GM23338 (cell line): ENCODE measurements at regions not wholly inside any gene's neighbourhood (a gene's known extent, or its start where the extent isn't known, plus 50 kb on each side); places are given as distances from the start of the nearest gene placed in this dataset.

Experiments used
- ATAC-seq: fragments of 200-7000 bp; cut with Tn5 transposase; 3 replicates; pipeline ENCODE4 v1.9.1; 2020
- DNase-seq: peaks from one replicate; pipeline ENCODE4 v3.0.0-alpha.2; 2015; ENCODE audit warnings: low spot score
- H2AFZ ChIP-seq: fragments of 200-600 bp; sonication (generic); 2 replicates; pipeline ENCODE4 v1.8.0; 2016; ENCODE audit warnings: antibody characterized with exemption, mild to moderate bottlenecking, moderate library complexity
- H3F3A ChIP-seq: fragments of 200-600 bp; sonication (generic); replicated peaks from 2 replicates; pipeline ENCODE4 v1.8.0; 2017; ENCODE audit warnings: antibody characterized with exemption, mixed run types, low read depth
- H3K27ac ChIP-seq: fragments of 200-600 bp; sonication (generic); 2 replicates; pipeline ENCODE4 v1.6.1; 2016; ENCODE audit warnings: low read depth
- H3K27me3 ChIP-seq: fragments of 200-600 bp; sonication (generic); 2 replicates; pipeline ENCODE4 v1.8.0; 2016; ENCODE audit warnings: mild to moderate bottlenecking, mixed run types, moderate library complexity; ENCODE audit not compliant: insufficient read depth
- H3K36me3 ChIP-seq: fragments of 200-600 bp; sonication (generic); 2 replicates; pipeline ENCODE4 v1.8.0; 2016; ENCODE audit warnings: mild to moderate bottlenecking; ENCODE audit not compliant: insufficient read depth
- H3K4me1 ChIP-seq: fragments of 200-600 bp; sonication (generic); 2 replicates; pipeline ENCODE4 v1.8.0; 2016; ENCODE audit warnings: mild to moderate bottlenecking, moderate library complexity; ENCODE audit not compliant: insufficient read depth
- H3K4me2 ChIP-seq: fragments of 200-600 bp; sonication (generic); 2 replicates; pipeline ENCODE4 v1.7.1; 2017; ENCODE audit warnings: mixed run types
- H3K4me3 ChIP-seq: fragments of 200-600 bp; sonication (generic); 2 replicates; pipeline ENCODE4 v1.6.1; 2016; ENCODE audit warnings: mixed run types
- H3K79me2 ChIP-seq: fragments of 200-600 bp; sonication (generic); replicated peaks from 2 replicates; pipeline ENCODE4 v1.8.0; 2017; ENCODE audit warnings: mild to moderate bottlenecking; ENCODE audit not compliant: insufficient read depth
- H3K9me2 ChIP-seq: fragments of 200-600 bp; sonication (generic); 2 replicates; pipeline ENCODE4 v1.8.0; 2017; ENCODE audit not compliant: insufficient read depth
- H4K20me1 ChIP-seq: fragments of 200-600 bp; sonication (generic); replicated peaks from 2 replicates; pipeline ENCODE4 v1.8.0; 2017; ENCODE audit warnings: mild to moderate bottlenecking; ENCODE audit not compliant: insufficient read depth
- H3K27ac Mint-ChIP-seq: 2 replicates; pipeline ENCODE4 v1.8.0; 2020; ENCODE audit warnings: inconsistent platforms, mild to moderate bottlenecking, moderate library complexity, mixed read lengths
- H3K27me3 Mint-ChIP-seq: 3 replicates; pipeline ENCODE4 v1.8.0; 2022; ENCODE audit warnings: low read depth, mild to moderate bottlenecking, moderate library complexity, mixed read lengths, inconsistent platforms; ENCODE audit not compliant: insufficient read depth, poor library complexity
- H3K36me3 Mint-ChIP-seq: 3 replicates; pipeline ENCODE4 v1.8.0; 2021; ENCODE audit warnings: low read depth, mild to moderate bottlenecking, inconsistent platforms, moderate library complexity, mixed read lengths
- H3K4me1 Mint-ChIP-seq: 3 replicates; pipeline ENCODE4 v1.8.0; 2020; ENCODE audit warnings: mild to moderate bottlenecking, inconsistent platforms, mixed read lengths
- H3K4me3 Mint-ChIP-seq: 3 replicates; pipeline ENCODE4 v1.8.0; 2021; ENCODE audit warnings: moderate library complexity, mild to moderate bottlenecking, inconsistent platforms, mixed read lengths
- H3K9me3 Mint-ChIP-seq: 3 replicates; pipeline ENCODE4 v1.8.0; 2020; ENCODE audit warnings: moderate library complexity, mild to moderate bottlenecking, inconsistent platforms, mixed read lengths
- CREB1 ChIP-seq: fragments of 250-450 bp; sonication (Bioruptor Pico); IDR thresholded peaks from 2 replicates; pipeline ENCODE4 v1.5.0; 2020; ENCODE audit warnings: low read depth, mild to moderate bottlenecking, moderate library complexity
- CTCF ChIP-seq, 2 experiments: fragments of 200-600 bp in 1 of 2; sonication (generic) in 1 of 2; conservative IDR thresholded peaks; 2 replicates each; pipeline versions ENCODE4 v1.5.1 to v1.6.1; 2016 to 2017; ENCODE audit warnings: antibody characterized with exemption in 2 of 2, low read depth in 2 of 2, mild to moderate bottlenecking in 2 of 2, moderate library complexity in 1 of 2
- ETS1 ChIP-seq: IDR thresholded peaks from 2 replicates; pipeline ENCODE4 v1.6.1; 2016; ENCODE audit warnings: antibody characterized with exemption
- EZH2 ChIP-seq: fragments of 200-600 bp; sonication (generic); IDR thresholded peaks from one replicate; pipeline ENCODE4 v1.8.0; 2017; ENCODE audit warnings: antibody characterized with exemption, mild to moderate bottlenecking, low read depth; ENCODE audit not compliant: unreplicated experiment
- EZH2phosphoT487 ChIP-seq: fragments of 200-600 bp; sonication (generic); IDR thresholded peaks from one replicate; pipeline ENCODE4 v1.8.1; 2018; ENCODE audit warnings: antibody characterized with exemption; ENCODE audit not compliant: unreplicated experiment
- JUNB ChIP-seq: IDR thresholded peaks from one replicate; pipeline ENCODE4 v1.6.1; 2016; ENCODE audit warnings: antibody characterized with exemption; ENCODE audit not compliant: unreplicated experiment
- NANOG ChIP-seq: IDR thresholded peaks from 2 replicates; pipeline ENCODE4 v1.6.1; 2016; ENCODE audit warnings: antibody characterized with exemption, borderline replicate concordance
- REST ChIP-seq: IDR thresholded peaks from one replicate; pipeline ENCODE4 v1.6.1; 2018; ENCODE audit warnings: antibody characterized with exemption; ENCODE audit not compliant: unreplicated experiment
- ZNF114 ChIP-seq: fragments of 250-450 bp; sonication (Bioruptor Pico); IDR thresholded peaks from 2 replicates; pipeline ENCODE4 v1.5.0; 2020; ENCODE audit warnings: mild to moderate bottlenecking, moderate library complexity
- ZNF462 ChIP-seq: fragments of 250-450 bp; sonication (Bioruptor Pico); IDR thresholded peaks from 2 replicates; pipeline ENCODE4 v1.5.0; 2020; ENCODE audit warnings: mild to moderate bottlenecking, moderate library complexity

DNA sequence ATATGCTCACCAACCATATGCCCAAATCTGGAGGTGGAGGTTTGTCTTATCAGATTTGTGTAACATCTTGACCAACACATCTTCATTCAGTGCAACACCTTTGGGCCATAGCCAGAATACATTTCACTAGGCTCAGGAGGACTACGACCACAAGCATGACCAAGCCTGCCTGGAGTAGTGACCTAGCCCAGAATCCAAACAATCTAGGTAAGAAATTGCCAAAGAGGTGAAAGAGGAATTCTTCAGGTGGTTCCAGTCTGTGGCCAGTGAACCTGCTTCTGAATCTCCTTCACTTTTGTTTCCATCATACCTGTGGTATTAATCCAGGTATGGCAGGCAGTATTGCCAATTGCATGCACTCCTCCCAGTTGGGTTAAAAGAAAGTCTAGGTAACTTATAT is 112.8 kb upstream of the RAB18 start:
- H3K27me3 Mint-ChIP-seq = peaks cover 5% of the 10 kb centered on the region
- H3K9me2 ChIP-seq = 0 out of 2 replicates have a peak, but pooled peaks cover 3% of the 10 kb centered on the region
- no peaks in the 10 kb centered on the region for H4K20me1 ChIP-seq
- no peaks in the 10 kb centered on the region for H3K36me3 ChIP-seq
- H3K4me3 ChIP-seq = no peak overlapping the region
- no peak for TF ChIP-seq ZNF114 (CRISPR knock-in tag)
- TF ChIP-seq REST = no peak
- TF ChIP-seq EZH2 = no peak
- no peak for TF ChIP-seq CREB1
- TF ChIP-seq EZH2phosphoT487 = no peak
- no peak for TF ChIP-seq ETS1
- TF ChIP-seq CTCF (conservative IDR thresholded peaks at IDR 0.05; ENCODE audit: low read depth in 2 of 2) = no peak
- no peak for TF ChIP-seq NANOG
- no peak for TF ChIP-seq ZNF462
- TF ChIP-seq JUNB = no peak
- no peaks in the 10 kb centered on the region for H3K27me3 ChIP-seq
- no peak for ATAC-seq
- no peak overlapping the region for H3K4me3 Mint-ChIP-seq
- DNase-seq = no peak
- H2AFZ ChIP-seq = no peak overlapping the region
- no peaks in the 10 kb centered on the region for H3K79me2 ChIP-seq
- no peak overlapping the region for H3K27ac ChIP-seq
- peaks cover 18% of the 10 kb centered on the region for H3K4me1 Mint-ChIP-seq
- peaks cover 7% of the 10 kb centered on the region for H3K9me3 Mint-ChIP-seq
- no peaks in the 10 kb centered on the region for H3F3A ChIP-seq
- no peaks in the 10 kb centered on the region for H3K36me3 Mint-ChIP-seq
- no peak overlapping the region for H3K4me2 ChIP-seq
- H3K27ac Mint-ChIP-seq = no peak overlapping the region
- H3K4me1 ChIP-seq = peaks cover 17% of the 10 kb centered on the region
